ENCODE measurements at regions not wholly inside any gene's neighbourhood (a gene's known extent, or its start where the extent isn't known, plus 50 kb on each side); places are given as distances from the start of the nearest gene placed in this dataset.

GRCh38 chr11:31947051-31947450, 135.9 kb upstream of the PAX6 start:
- Histone ChIP-seq H3K27ac (no peak overlapping the region), H3K9me3 (no peaks in the 10 kb centered on the region), H3K4me1 (replicated peaks) (no peaks in the 10 kb centered on the region), H3K36me3 (no peaks in the 10 kb centered on the region), H3K27me3 (replicated peaks; ENCODE audit: insufficient read depth) (no peaks in the 10 kb centered on the region), H3K4me3 (no peak overlapping the region)
- no peak for DNase-seq (ENCODE audit: low spot score)
- intact Hi-C loops (cut with DNase I), result no loop called here
- WGBS, result 67% methylated on average over 6 of the region's 6 CpGs
- TF ChIP-seq, protein P1, sequence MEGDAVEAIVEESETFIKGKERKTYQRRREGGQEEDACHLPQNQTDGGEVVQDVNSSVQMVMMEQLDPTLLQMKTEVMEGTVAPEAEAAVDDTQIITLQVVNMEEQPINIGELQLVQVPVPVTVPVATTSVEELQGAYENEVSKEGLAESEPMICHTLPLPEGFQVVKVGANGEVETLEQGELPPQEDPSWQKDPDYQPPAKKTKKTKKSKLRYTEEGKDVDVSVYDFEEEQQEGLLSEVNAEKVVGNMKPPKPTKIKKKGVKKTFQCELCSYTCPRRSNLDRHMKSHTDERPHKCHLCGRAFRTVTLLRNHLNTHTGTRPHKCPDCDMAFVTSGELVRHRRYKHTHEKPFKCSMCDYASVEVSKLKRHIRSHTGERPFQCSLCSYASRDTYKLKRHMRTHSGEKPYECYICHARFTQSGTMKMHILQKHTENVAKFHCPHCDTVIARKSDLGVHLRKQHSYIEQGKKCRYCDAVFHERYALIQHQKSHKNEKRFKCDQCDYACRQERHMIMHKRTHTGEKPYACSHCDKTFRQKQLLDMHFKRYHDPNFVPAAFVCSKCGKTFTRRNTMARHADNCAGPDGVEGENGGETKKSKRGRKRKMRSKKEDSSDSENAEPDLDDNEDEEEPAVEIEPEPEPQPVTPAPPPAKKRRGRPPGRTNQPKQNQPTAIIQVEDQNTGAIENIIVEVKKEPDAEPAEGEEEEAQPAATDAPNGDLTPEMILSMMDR (IDR thresholded peaks at IDR 0.05), result no peak
- TF ChIP-seq POLR2AphosphoS5 (IDR thresholded peaks at IDR 0.05) (no peak), POLR2A (IDR thresholded peaks at IDR 0.05) (no peak)

DNA sequence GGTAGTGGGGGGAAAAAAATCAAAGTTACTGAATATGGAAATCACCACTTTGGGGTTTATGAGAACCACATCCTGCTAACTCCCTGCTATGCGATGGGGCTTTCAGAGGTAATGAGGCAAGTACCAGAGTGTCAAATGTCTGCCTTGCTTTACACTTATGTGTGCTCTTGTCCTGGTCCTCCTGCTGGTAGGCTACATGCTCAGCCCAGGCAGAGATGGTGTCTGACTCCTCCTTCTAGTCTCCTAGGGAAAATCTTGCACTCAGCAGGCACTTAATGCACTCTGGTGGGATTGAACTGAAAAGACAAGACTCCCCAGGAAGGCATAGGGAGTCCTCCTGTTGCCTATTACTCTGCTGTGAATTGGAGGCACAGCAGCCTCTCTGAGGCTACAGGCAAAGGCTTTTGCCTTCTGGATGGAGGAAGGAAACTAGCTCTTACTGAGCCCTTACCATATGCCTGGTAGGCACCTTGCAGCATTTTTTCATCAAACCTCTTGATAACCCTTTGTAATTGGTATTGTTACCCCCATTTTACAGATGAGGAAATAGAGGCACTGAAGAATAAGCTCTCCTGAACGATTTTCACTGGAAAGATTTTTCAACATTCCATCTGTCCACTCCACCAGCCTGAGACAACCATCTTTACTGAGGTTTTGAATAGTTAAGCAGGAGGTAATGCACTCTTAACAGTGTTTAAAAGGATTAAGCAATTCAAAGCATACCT, 132.1 kb upstream of the PAX6 start:
- TF ChIP-seq POLR2AphosphoS5 (IDR thresholded peaks at IDR 0.05) (no peak), POLR2A (IDR thresholded peaks at IDR 0.05) (no peak)
- TF ChIP-seq, protein P1 (IDR thresholded peaks at IDR 0.05), result no peak
- no peak for DNase-seq (ENCODE audit: low spot score)
- no peak overlapping the region for H3K27ac ChIP-seq
- 37% methylated on average over 2 of the region's 2 CpGs for WGBS
- no peaks in the 10 kb centered on the region for H3K9me3 ChIP-seq
- intact Hi-C loops (cut with DNase I), result no loop called here
- H3K4me1 ChIP-seq (replicated peaks), result no peaks in the 10 kb centered on the region
- H3K4me3 ChIP-seq, result no peak overlapping the region
- no peaks in the 10 kb centered on the region for H3K27me3 ChIP-seq (replicated peaks; ENCODE audit: insufficient read depth)
- H3K36me3 ChIP-seq, result no peaks in the 10 kb centered on the region

GRCh38 chr11:31940371-31941037, 129.4 kb upstream of the PAX6 start:
- no peak for DNase-seq (ENCODE audit: low spot score)
- whole genome bisulfite sequencing, result 54% methylated on average over 4 of the region's 4 CpGs

GRCh38 chr11:31939004-31939403, 127.9 kb upstream of the PAX6 start:
- Histone ChIP-seq H3K4me1 (replicated peaks) (no peaks in the 10 kb centered on the region), H3K4me3 (no peak overlapping the region), H3K36me3 (no peaks in the 10 kb centered on the region), H3K27ac (no peak overlapping the region), H3K27me3 (replicated peaks; ENCODE audit: insufficient read depth) (peaks cover 2% of the 10 kb centered on the region), H3K9me3 (no peaks in the 10 kb centered on the region)
- TF ChIP-seq POLR2A (IDR thresholded peaks at IDR 0.05) (no peak), POLR2AphosphoS5 (IDR thresholded peaks at IDR 0.05) (no peak)
- TF ChIP-seq, protein P1 (IDR thresholded peaks at IDR 0.05), result no peak
- 56% methylated on average over 3 of the region's 3 CpGs for WGBS
- intact Hi-C loops (cut with DNase I), result no loop called here
- DNase-seq (ENCODE audit: low spot score), result no peak

More at GRCh38 chr11:31940371-31941037, 129.4 kb upstream of the PAX6 start:
- no peaks in the 10 kb centered on the region for H3K4me1 ChIP-seq (replicated peaks)
- H3K4me3 ChIP-seq, result no peak overlapping the region
- H3K27ac ChIP-seq, result no peak overlapping the region
- H3K27me3 ChIP-seq (replicated peaks; ENCODE audit: insufficient read depth), result peaks cover 2% of the 10 kb centered on the region
- intact Hi-C loops (cut with DNase I), result no loop called here
- no peak for TF ChIP-seq POLR2A (IDR thresholded peaks at IDR 0.05)
- TF ChIP-seq, protein P1 (IDR thresholded peaks at IDR 0.05), result no peak
- no peak for TF ChIP-seq POLR2AphosphoS5 (IDR thresholded peaks at IDR 0.05)
- H3K9me3 ChIP-seq, result no peaks in the 10 kb centered on the region
- H3K36me3 ChIP-seq, result no peaks in the 10 kb centered on the region

DNA sequence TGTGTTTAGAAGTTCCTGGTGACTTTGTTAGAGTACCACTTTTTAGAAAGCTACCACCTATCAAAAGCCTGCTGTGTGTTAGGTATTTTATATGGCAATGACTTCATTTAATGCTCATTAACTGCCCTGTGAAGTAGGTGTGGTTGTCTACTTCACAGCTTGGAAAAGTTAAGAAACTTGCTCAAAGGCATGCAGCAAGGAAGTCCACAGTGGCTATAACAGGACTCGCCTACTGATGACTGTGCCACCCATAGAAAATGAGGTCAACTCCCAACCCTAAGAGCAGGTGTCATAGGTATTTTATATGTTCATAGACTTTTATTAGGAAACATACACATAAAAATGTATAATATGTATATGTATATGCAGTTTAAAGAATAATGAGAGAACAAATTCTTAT, 125.2 kb upstream of the PAX6 start:
- Histone ChIP-seq H3K4me3 (no peak overlapping the region), H3K9me3 (no peaks in the 10 kb centered on the region), H3K36me3 (no peaks in the 10 kb centered on the region), H3K4me1 (replicated peaks) (no peaks in the 10 kb centered on the region), H3K27ac (no peak overlapping the region), H3K27me3 (replicated peaks; ENCODE audit: insufficient read depth) (peaks cover 2% of the 10 kb centered on the region)
- DNase-seq (ENCODE audit: low spot score), result no peak
- WGBS, result 79% methylated on average over 1 of the region's 1 CpG
- no peak for TF ChIP-seq POLR2A (IDR thresholded peaks at IDR 0.05)
- no peak for TF ChIP-seq POLR2AphosphoS5 (IDR thresholded peaks at IDR 0.05)
- TF ChIP-seq, protein P1 (IDR thresholded peaks at IDR 0.05), result no peak
- intact Hi-C loops (cut with DNase I), result no loop called here
